Mesenteric fat pad (tissue), 1 donor: ENCODE measurements at regions not wholly inside any gene's neighbourhood (a gene's known extent, or its start where the extent isn't known, plus 50 kb on each side); places are given as distances from the start of the nearest gene placed in this dataset.
"Not testable (repeated sequence)": the region's sequence is repeated elsewhere in the genome, so short reads cannot be mapped to it uniquely, and the experiment has no call there.

Experiments used
- DNase-seq: peaks from one replicate; pipeline ENCODE4 v3.0.0-alpha.2; 2020; ENCODE audit warnings: low spot score
- donor health status: DM: yes; HTN: yes; CAD: no.

DNA sequence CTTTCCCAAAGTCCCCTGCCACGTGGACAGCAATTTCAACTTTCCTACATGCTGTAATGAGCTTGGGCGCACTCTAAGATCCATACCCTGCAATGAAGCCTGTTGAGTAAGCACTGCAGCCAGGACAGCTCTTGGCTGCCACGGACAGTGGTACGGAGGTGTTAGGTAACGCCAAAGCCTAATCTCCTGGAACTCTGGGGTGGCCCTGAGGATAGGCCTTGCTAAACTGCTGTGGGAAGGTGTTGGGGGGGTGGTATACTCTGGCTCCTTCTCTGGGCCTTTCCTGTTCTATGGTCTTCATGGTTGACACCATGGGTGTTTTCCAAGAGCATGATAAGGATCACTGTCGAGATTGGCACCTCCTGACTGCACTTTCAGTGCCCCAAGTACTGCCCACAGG is 66.4 kb upstream of the PITX1 start:
- DNase-seq = no peak

DNA sequence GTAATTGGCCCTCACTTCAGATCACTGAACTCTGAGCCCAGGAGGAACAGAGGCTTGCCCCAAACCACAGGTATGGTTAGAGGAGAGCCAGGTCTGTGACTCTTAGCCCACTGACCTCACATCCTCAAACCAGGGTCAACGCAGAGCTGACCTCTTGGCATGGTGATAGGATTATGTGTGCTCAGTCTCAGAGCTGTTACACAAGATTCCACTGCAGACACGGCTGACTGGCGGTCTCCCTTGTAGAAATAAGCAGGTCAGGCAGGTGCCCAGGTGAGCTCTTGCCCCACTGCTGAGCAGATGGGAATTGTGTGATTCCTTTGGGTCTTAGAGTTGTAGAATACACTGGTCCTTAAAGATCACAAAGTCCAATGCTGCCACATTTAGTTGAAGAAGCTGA is 66.0 kb upstream of the PITX1 start:
- DNase-seq = no peak

DNA sequence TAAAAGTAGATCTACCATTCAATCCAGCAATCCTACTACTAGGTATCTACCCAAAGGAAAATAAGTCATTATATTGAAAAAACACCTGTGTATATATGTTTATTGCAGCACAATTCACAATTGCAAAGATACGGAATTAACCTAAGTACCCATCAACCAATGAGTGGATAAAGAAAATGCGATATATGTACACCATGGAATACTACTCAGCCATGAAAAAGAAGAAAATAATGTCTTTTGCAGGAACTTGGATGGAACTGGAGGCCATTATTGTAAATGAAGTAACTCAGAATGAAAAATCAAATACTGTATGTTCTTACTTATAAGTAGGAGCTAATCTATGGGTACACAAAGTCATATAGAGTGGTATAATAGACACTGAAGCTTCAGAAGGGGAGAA is 63.4 kb upstream of the PITX1 start:
- no peak for DNase-seq

DNA sequence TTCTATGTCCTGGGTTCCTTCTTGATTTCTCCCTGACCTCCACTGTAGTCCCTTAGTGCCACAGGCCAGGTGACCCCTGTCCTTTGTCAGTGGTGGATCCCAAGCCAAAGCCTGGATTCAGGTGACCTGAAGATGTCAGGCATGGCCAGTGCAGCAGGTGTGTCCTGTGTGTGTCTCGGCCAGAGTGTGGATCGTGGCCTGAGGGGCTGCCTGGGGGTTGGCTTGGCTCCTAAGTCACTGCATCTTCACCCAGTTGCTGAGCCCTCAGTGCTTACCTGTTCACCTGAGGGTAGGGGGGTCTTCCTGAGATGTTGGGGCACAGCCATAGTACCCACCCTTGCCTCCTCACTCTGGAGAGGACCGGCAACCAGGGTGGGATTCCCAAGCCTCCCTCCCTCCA is 61.8 kb upstream of the PITX1 start:
- DNase-seq = no peak

DNA sequence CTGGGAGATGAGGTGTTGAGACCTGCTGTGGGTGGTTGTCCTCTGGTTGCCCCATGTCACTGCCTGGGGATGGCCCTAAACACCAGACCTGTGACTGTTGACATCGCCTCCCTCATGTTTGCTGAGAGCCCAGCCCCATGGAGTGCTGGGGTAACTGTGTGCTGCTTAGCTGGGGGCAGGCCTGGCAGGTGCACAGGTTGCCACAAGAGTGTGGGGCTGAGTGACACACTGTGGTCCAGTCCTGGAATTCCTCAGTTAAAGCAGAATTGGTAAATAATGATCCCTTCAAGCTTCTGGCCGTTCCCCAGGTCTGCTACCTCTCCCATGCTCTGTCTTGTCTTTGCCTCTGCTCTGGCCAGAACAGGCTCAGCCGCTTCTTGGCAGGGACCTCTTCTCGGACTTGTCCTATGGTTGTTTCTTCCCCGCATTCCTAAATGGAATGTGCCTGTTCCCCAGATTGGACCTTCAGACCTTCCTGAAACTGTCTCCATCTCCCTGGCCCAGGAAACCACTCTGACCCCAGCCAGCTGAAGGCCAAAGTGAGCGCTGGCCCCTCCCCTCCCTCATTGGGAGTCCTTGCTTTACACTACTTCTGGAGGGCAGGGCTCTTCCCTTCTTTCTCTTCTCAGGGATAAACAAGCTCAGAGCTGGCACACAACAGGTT is 61.2 kb upstream of the PITX1 start:
- no peak for DNase-seq

DNA sequence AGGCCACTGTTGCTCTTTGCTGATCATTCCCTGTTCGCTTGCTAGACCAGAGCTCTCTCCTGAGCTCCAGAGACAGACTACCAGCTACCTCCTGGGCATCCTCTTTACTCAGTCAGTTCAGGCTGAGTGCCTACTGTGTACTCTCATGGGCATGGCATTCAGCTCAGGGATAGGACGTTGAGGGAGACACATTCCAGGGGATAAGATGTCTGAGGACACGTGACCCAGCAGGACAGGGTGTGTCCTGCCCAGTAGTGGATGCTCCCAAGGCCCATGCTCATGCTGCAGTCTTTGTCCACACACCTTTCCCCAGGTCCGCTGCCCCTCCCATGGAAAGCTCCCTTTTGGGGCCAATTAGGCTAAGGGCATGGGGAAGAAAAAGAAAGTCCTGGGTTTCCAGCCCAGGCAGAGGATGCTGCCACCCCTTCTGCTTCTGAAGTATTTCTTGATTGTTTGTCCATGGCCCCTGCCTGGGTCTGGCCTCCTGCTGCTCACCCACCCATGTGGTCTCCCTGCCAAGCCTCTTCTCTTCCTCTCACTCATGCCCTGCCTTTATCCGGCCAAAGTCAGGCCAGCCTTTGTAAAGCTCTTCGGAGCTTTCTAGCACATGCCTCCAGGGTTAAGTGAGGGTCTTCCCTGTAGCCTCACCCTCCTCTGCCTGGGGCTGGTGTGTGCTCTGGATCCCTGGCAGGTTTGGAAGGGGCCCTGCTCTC is 60.5 kb upstream of the PITX1 start:
- no peak for DNase-seq

DNA sequence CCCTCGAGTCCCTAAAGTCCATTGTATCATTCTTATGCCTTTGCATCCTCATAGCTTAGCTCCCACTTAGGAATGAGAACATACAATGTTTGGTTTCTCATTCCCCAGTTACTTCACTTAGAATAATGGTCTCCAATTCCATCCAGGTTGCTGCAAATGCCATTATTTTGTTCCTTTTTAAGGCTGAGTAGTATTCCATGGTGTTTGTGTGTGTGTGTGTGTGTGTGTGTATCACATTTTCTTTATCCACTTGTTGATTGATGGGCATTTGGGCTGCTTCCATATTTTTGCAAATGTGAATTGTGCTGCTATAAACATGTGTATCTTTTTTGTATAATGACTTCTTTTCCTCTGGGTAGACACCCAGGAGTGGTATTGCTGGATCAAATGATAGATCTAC is 59.5 kb upstream of the PITX1 start:
- DNase-seq = not testable (repeated sequence)

DNA sequence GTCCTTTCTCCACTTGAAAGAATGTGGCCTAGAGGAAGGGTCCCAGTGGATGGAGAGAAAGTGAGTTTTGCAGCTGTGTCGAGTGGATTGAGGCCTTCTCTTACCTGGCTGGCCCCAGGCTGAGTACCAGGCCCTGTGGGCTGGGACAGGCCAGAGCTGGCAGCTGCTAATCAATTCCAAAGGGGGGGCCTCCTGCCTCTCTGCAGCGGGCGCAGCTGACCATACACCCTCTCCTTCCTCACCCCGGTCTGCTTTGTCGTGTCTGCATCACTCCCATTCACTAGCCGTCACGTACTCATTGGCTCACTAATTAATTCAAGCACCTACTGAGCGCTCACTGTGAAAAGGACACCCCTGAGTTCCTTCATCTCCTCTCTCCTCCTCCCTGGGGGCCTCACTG is 58.4 kb upstream of the PITX1 start:
- DNase-seq = no peak

DNA sequence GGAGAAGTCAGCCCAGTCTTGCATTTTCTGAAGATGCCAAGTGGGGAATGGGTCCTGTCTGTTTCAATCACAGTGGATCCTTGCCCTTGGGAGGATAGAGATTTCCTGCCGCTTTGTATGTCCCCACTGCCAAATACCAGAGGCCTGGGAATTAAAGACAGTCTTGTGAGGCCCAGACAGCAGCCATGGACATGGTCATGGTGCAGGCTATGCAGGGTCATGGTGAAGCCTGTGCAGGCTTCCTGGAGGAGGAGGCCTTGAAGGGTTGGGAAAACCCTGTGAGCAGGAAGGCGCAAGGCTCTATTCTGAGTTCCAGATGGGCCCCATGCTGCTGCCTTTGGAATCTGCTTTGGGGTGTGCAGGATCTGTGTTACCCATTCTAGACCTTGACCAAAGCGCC is 57.3 kb upstream of the PITX1 start:
- DNase-seq = no peak

DNA sequence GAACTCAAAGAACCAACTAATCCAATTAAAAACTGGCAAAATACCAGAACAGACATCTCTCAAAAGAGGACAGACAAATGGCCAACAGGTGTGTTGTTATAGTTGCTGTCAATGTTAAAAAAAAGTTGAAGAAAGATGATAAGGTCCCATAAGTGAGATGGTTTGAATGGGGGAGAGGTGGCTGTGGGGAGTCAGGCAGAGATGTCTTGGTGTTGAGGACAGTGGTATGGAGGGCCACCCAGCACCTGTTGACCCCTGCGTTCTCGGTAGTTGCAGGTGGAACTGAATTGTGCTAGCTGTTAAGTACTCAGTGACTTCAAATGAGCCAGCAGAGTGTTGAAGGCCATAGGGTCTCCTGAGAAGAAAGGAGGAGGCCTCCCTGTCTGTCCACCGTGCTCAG is 55.9 kb upstream of the PITX1 start:
- DNase-seq = no peak

DNA sequence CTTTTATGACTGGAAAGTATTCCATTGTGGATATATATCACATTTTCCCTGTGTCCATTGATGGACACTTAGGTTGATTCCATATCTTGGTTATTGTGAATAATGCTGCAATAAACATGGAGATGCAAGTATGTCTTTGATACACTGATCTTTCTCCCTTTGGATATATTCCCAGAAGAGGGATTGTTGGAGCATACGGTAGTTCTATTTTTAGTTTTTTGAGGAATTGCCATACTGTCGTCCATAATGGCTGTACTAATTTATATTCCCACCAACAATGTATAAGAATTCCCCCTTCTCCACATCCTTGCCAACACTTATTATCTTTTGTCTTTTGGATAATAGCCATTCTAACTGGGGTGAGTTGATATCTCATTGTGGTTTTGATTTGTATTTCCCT is 54.9 kb upstream of the PITX1 start:
- DNase-seq = no peak

DNA sequence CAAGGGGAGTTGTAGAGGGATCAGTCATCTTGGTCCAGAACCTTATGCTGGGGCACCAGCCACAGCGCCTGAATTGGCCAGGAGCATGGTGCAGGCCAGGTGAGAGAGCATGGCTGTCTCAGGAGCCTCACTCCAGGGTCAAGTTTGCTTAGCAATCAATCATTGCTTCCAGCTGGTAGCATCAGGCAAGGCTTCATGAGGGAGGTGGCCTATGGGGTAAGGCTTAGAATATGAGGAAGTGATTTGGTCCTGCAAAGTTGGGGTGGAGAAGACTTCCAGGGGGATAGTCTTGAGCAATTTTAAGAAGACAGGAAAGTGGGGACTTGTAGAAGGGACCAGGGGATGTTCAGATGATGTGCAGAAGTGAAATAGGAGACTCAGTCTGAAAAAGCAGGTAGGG is 53.9 kb upstream of the PITX1 start:
- no peak for DNase-seq

DNA sequence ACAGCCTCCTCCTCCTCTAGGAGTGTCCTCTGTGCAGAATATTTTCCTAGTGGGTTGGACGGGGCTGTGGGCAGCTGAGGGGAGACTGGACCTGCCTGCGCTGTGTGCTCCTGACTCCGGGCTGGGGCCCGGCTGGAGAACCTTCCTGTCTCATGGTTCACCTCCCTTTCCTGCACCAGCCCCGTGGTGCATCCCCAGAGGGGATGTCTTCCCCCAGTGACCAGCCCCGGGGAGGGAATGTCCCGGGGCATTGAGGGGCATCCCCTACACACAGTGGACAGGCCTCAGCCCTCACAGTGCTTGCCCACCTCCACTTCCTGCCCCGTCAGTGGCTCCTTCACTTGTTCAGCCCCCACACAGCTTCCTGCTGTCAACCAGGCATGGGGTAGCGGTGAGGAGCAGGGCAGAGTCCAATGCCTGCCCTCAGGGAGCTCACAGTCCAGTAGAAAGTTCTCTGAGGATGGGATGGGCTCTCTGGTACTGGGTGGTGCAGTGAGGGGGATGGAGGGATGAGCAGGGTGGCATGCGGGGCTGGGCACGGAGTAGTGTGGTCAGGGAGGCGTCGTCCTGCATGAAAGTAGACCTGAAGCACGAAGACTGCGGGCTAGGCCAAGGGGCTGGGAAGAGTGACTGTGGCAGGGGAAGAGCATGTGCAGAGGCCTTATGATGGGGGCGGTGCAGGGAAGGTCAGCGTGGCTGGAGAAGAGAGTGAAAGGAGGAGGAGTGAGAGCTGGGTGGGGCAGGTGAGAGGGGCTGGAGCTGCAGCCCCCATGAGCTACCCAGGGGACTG is 52.1 kb upstream of the PITX1 start:
- no peak for DNase-seq

DNA sequence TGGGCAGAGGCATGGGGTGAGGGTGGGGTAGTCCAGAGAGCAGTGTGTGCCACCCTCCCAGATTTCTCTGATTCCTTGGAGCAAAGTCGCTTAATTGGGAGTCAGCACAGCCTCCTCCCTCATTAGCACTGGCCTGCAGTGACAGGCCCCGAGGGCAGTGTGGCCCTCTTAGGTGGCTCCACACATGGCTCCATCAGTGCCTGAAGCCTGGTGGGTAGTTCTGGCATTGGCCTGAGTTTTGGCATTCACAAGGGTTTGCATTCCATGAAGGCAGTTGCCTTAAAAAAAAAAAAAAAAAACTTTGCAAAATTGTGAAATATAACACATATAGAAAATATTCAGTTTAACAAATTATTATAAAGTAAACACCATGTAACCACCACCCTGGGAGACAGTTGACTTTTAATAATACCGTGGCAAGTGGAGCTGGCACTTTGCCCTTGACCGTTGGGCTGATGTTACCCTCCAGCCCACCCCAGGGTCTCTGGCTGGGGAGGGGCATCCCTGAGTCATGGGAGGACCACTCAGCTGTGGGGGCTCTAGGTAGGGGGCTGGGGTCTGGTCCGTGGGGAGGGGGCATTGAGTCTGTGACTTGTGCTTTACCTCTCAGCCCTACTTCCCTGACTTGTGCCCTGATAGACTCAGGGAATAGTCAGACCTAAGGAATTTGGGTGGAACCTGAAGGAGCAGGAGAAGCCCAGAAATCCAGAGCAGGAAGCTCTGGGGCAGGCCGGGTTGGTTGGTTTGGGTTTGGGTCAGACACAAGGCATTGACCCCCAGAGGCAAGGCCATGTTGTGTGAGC is 51.3 kb upstream of the PITX1 start:
- DNase-seq = no peak
